ENCODE measurements at regions not wholly inside any gene's neighbourhood (a gene's known extent, or its start where the extent isn't known, plus 50 kb on each side); places are given as distances from the start of the nearest gene placed in this dataset.

GRCh38 chr3:30181178-30181465 is 425.3 kb upstream of the TGFBR2 start:
- Histone ChIP-seq H3K18ac (ENCODE audit: extremely low read depth, low read length) (no peak overlapping the region), H4K5ac (ENCODE audit: insufficient read length, low read depth, low read length) (no peak overlapping the region), H2AK5ac (ENCODE audit: low read depth, low read length) (no peak overlapping the region), H3K79me2 (ENCODE audit: control insufficient read depth in 1 of 2, insufficient read depth in 2 of 2, low read length in 2 of 2) (no peaks in the 10 kb centered on the region), H3K9me3 (ENCODE audit: insufficient read depth in 2 of 2, low read depth in 1 of 2, low read length in 1 of 2) (no peaks in the 10 kb centered on the region), H3K56ac (replicated peaks; ENCODE audit: insufficient read length, low read depth, low read length) (no peak overlapping the region), H3K23me2 (ENCODE audit: low read depth, low read length) (no peaks in the 10 kb centered on the region), H3K23ac (ENCODE audit: insufficient read length) (no peak overlapping the region), H3K79me1 (ENCODE audit: low read depth, low read length) (no peaks in the 10 kb centered on the region), H3K4me1 (replicated peaks in 1 of 4; ENCODE audit: control insufficient read depth in 3 of 4, insufficient read depth in 4 of 4, low read length in 3 of 4) (no peaks in the 10 kb centered on the region), H4K20me1 (replicated peaks in 1 of 2; ENCODE audit: control insufficient read depth in 1 of 2, insufficient read depth in 2 of 2, low read length in 2 of 2) (no peaks in the 10 kb centered on the region), H3K14ac (ENCODE audit: insufficient read length) (no peak overlapping the region), H2BK120ac (replicated peaks; ENCODE audit: low read depth, low read length) (no peak overlapping the region), H3K4me2 (ENCODE audit: insufficient read depth in 1 of 2, low read depth in 2 of 2, low read length in 2 of 2) (no peak overlapping the region), H3K36me3 (ENCODE audit: control insufficient read depth in 2 of 4, insufficient read depth in 4 of 4, low read length in 3 of 4) (no peaks in the 10 kb centered on the region), H2BK20ac (ENCODE audit: low read length) (no peak overlapping the region), H4K8ac (ENCODE audit: extremely low read depth, insufficient read depth, low read length) (no peak overlapping the region), H3K9ac (replicated peaks in 1 of 4; ENCODE audit: extremely low read depth in 1 of 4, low read depth in 3 of 4, low read length in 3 of 4) (no peak overlapping the region), H3K27me3 (replicated peaks in 1 of 4; ENCODE audit: control insufficient read depth in 3 of 4, extremely low read depth in 1 of 4, insufficient read depth in 3 of 4, low read length in 3 of 4) (no peaks in the 10 kb centered on the region), H3K4me3 (ENCODE audit: extremely low read depth in 1 of 4, insufficient read depth in 2 of 4, low read depth in 3 of 4, low read length in 4 of 4) (no peak overlapping the region), H4K91ac (replicated peaks; ENCODE audit: insufficient read length, low read length) (no peak overlapping the region), H2AFZ (ENCODE audit: low read length) (no peak overlapping the region), H3K4ac (replicated peaks; ENCODE audit: insufficient read length, low read depth, low read length) (no peak overlapping the region), H2BK12ac (ENCODE audit: low read depth, low read length) (no peak overlapping the region), H2BK5ac (ENCODE audit: low read depth, low read length) (no peak overlapping the region), H2BK15ac (ENCODE audit: low read length) (no peak overlapping the region), H3K27ac (ENCODE audit: low read depth, low read length) (no peak overlapping the region)
- 92% methylated on average over 1 of the region's 1 CpG; no CpG with 5 or more reads in 1 of the 2 experiments for WGBS, 2 experiments (ENCODE audit: extremely low coverage in 1 of 2, insufficient coverage in 1 of 2, insufficient read length in 1 of 2, insufficient replicate concordance in 2 of 2, low coverage in 1 of 2, low lambda C conversion rate in 2 of 2, missing lambda C conversion rate in 1 of 2)
- POLR2A ChIA-PET (ENCODE audit: partially characterized antibody): no interaction called here
- FAIRE-seq (no peak), DNase-seq (ENCODE audit: low read depth in 1 of 2, low spot score in 2 of 2) (no peak)
- CTCF ChIA-PET (ENCODE audit: partially characterized antibody): interaction anchor here (1.1 to 2.6 kb wide), 5 partner anchors 9 to 512 kb away, joined by 3 to 11 read pairs (median 4); no protein-coding TSS in a partner anchor
- TF ChIP-seq EGR1 (IDR thresholded peaks at IDR 0.05; ENCODE audit: borderline replicate concordance, low read depth, low read length) (no peak), TBP (IDR thresholded peaks at IDR 0.05; ENCODE audit: low read depth, low read length) (no peak)
